Fibroblast of pulmonary artery (primary cell): ENCODE measurements at regions not wholly inside any gene's neighbourhood (a gene's known extent, or its start where the extent isn't known, plus 50 kb on each side); places are given as distances from the start of the nearest gene placed in this dataset.

Experiments
- DNase-seq: peaks from one replicate; pipeline ENCODE4 v3.0.0-alpha.2; 2010; ENCODE audit warnings: low read depth
- H3K4me3 ChIP-seq: replicated peaks from 2 replicates; pipeline ENCODE4 v1.5.1; 2011; ENCODE audit warnings: low read depth, mild to moderate bottlenecking, control low read depth, low read length, moderate library complexity
- TF ChIP-seq, protein P1 (sequence below): IDR thresholded peaks from 2 replicates; pipeline ENCODE4 v1.5.1; 2011; ENCODE audit warnings: mild to moderate bottlenecking, control low read depth, low read length, inconsistent platforms; ENCODE audit errors: missing control alignments

DNA sequence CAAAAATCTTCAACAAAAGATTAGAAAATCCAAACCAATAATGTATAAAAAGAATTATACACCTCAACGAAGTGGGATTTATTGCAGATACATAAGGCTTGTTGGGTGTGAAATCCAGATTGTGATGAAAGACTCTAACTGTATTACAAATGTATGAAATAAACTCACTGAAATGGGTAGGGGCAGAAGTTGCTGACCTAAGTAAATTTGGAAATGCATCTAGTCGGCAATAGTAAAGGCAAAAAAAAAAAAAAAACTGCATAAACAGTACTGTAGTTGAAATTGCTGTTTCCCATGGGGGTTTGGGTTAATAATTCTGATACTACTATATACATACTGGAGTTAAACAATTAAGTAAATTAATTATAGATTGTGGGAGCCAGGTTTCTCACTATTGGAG, 130.7 kb upstream of the MAGEB18 start:
- H3K4me3 ChIP-seq: no peak overlapping the region
- no peak for DNase-seq
- TF ChIP-seq, protein P1, sequence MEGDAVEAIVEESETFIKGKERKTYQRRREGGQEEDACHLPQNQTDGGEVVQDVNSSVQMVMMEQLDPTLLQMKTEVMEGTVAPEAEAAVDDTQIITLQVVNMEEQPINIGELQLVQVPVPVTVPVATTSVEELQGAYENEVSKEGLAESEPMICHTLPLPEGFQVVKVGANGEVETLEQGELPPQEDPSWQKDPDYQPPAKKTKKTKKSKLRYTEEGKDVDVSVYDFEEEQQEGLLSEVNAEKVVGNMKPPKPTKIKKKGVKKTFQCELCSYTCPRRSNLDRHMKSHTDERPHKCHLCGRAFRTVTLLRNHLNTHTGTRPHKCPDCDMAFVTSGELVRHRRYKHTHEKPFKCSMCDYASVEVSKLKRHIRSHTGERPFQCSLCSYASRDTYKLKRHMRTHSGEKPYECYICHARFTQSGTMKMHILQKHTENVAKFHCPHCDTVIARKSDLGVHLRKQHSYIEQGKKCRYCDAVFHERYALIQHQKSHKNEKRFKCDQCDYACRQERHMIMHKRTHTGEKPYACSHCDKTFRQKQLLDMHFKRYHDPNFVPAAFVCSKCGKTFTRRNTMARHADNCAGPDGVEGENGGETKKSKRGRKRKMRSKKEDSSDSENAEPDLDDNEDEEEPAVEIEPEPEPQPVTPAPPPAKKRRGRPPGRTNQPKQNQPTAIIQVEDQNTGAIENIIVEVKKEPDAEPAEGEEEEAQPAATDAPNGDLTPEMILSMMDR: no peak

DNA sequence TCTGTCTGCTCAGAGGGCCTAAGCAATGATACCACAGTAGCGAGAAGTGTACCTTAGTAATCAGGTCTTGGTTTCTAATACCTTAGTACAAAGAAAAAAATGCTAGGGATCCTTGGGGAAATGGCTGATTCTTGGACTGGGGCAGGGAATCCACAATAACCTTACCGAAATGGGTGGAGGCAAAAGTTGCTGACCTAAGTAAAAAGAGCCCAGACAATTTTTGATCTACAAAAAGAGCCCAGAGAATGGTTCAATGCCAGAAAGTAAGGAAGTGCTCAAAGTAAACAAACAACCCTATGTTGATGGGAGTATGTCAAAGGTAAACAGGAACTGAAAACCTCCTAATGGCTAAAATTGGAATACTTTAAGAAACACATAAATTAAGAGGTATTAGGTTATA, 130.1 kb upstream of the MAGEB18 start:
- DNase-seq: no peak
- no peak overlapping the region for H3K4me3 ChIP-seq
- TF ChIP-seq, protein P1: no peak

GRCh38 chrX:26008691-26009090, 129.5 kb upstream of the MAGEB18 start:
- DNase-seq: no peak
- TF ChIP-seq, protein P1: no peak
- H3K4me3 ChIP-seq: no peak overlapping the region

DNA sequence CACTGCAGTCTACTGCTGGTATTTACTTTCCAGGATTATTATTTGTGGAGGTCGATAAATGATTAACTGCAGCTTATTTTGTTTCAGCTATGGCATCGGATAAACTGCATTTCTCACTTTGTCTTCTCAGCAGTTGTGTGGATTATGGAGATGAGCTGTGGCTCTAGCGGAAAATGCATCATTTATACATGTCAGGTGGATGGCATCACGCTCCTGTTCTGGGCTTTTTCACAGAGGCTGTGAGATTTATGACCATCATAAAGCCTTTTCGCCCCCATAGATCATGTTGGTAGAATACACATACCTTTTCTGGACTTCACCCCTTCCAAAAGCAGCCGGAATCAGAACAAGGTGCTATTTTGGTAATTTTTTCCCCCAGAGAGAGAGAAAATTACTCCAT, 118.8 kb upstream of the MAGEB18 start:
- no peak overlapping the region for H3K4me3 ChIP-seq
- TF ChIP-seq, protein P1: no peak
- no peak for DNase-seq

- DNase-seq: peak; percentile 19
- no peak overlapping the region for H3K4me3 ChIP-seq
- TF ChIP-seq, protein P1: no peak
Measured at GRCh38 chrX:26026179-26026578, 112.0 kb upstream of the MAGEB18 start.

- H3K4me3 ChIP-seq: no peak overlapping the region
- TF ChIP-seq, protein P1: no peak
- DNase-seq: peak; percentile 11
Measured at GRCh38 chrX:26032111-26032912, 105.8 kb upstream of the MAGEB18 start.

DNA sequence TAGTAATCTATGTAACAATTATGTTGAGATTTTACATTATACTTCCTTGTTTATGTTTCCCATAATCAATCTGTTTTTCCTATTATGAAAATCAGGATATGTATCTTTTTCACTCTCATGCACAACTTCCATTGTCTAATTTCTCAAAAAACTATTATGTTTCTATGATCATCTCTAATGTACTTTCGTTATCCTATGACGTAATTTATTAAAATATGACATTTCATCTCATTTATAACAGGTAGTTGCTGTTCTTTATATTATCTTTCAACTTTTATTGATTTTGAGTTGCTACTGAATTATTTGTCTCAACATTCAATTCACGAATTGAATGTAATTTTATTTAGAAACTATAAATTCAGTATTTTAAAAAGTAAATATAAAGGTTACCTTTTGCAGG, 100.8 kb upstream of the MAGEB18 start:
- TF ChIP-seq, protein P1: no peak

More for the DNA sequence above, 100.8 kb upstream of the MAGEB18 start:
- no peak for DNase-seq
- no peak overlapping the region for H3K4me3 ChIP-seq
